ENCODE measurements at regions not wholly inside any gene's neighbourhood (a gene's known extent, or its start where the extent isn't known, plus 50 kb on each side); places are given as distances from the start of the nearest gene placed in this dataset.

- no peaks in the 10 kb centered on the region for H3K36me3 ChIP-seq
- no peaks in the 10 kb centered on the region for H3K27me3 ChIP-seq
- TF ChIP-seq POLR2A (IDR thresholded peaks at IDR 0.05) (no peak), CTCF (IDR thresholded peaks at IDR 0.05) (no peak), EP300 (IDR thresholded peaks at IDR 0.05) (no peak)
- intact Hi-C loops (cut with DNase I): no loop called here
- H3K9me3 ChIP-seq: no peaks in the 10 kb centered on the region
- H3K4me3 ChIP-seq: no peak overlapping the region
- no peak overlapping the region for H3K27ac ChIP-seq
- H3K4me1 ChIP-seq (ENCODE audit: insufficient read depth): no peaks in the 10 kb centered on the region
- WGBS, 3 donors: 16 to 27% (median 19%) methylated on average over 6 of the region's 6 CpGs
- DNase-seq: no peak
Measured at GRCh38 chr4:133598779-133599178, 449.7 kb downstream of the PCDH10 start.

- 98 to 100% (median 99%) methylated on average over 1 of the region's 1 CpG for WGBS, 3 donors
Measured at GRCh38 chr4:133597251-133597650, 448.2 kb downstream of the PCDH10 start.

GRCh38 chr4:133596459-133596858 lies 447.4 kb downstream of the PCDH10 start:
- WGBS, 3 donors: 85 to 94% (median 89%) methylated on average over 3 of the region's 3 CpGs
- no peak for TF ChIP-seq POLR2A (IDR thresholded peaks at IDR 0.05)
- TF ChIP-seq CTCF (IDR thresholded peaks at IDR 0.05): no peak
- no peak for TF ChIP-seq EP300 (IDR thresholded peaks at IDR 0.05)
- Histone ChIP-seq H3K9me3 (no peaks in the 10 kb centered on the region), H3K27ac (no peak overlapping the region), H3K36me3 (no peaks in the 10 kb centered on the region), H3K4me1 (ENCODE audit: insufficient read depth) (no peaks in the 10 kb centered on the region), H3K4me3 (no peak overlapping the region), H3K27me3 (no peaks in the 10 kb centered on the region)
- intact Hi-C loops (cut with DNase I): no loop called here
- DNase-seq: no peak

More at GRCh38 chr4:133597251-133597650, 448.2 kb downstream of the PCDH10 start:
- Histone ChIP-seq H3K36me3 (no peaks in the 10 kb centered on the region), H3K4me3 (no peak overlapping the region), H3K27me3 (no peaks in the 10 kb centered on the region), H3K9me3 (no peaks in the 10 kb centered on the region), H3K27ac (no peak overlapping the region), H3K4me1 (ENCODE audit: insufficient read depth) (no peaks in the 10 kb centered on the region)
- TF ChIP-seq EP300 (IDR thresholded peaks at IDR 0.05) (no peak), POLR2A (IDR thresholded peaks at IDR 0.05) (no peak), CTCF (IDR thresholded peaks at IDR 0.05) (no peak)
- DNase-seq: no peak
- intact Hi-C loops (cut with DNase I): no loop called here

GRCh38 chr4:133594390-133595207 lies 445.5 kb downstream of the PCDH10 start:
- 89 to 92% (median 91%) methylated on average over 4 of the region's 4 CpGs for WGBS, 3 donors
- Histone ChIP-seq H3K4me1 (ENCODE audit: insufficient read depth) (no peaks in the 10 kb centered on the region), H3K9me3 (no peaks in the 10 kb centered on the region), H3K36me3 (no peaks in the 10 kb centered on the region), H3K4me3 (no peak overlapping the region), H3K27me3 (no peaks in the 10 kb centered on the region), H3K27ac (no peak overlapping the region)
- DNase-seq: no peak
- no peak for TF ChIP-seq POLR2A (IDR thresholded peaks at IDR 0.05)
- TF ChIP-seq CTCF (IDR thresholded peaks at IDR 0.05): no peak
- no peak for TF ChIP-seq EP300 (IDR thresholded peaks at IDR 0.05)
- intact Hi-C loops (cut with DNase I): no loop called here

All from ovary (tissue), 7 donors.